PC-9 (cell line): ENCODE measurements at regions not wholly inside any gene's neighbourhood (a gene's known extent, or its start where the extent isn't known, plus 50 kb on each side); places are given as distances from the start of the nearest gene placed in this dataset.

Experiments
- BruUV-seq: library from RNA; stranded (reverse); fragments of 400-500 nt; replicated peaks from 2 replicates; lab custom pipeline; 2021; lab: Mats Ljungman, UMichigan
- CTCF ChIA-PET: fragments of 300-600 bp; sonication (Branson Sonifier 250); formaldehyde crosslinking; loops from one replicate; lab custom pipeline; 2022; ENCODE audit warnings: antibody characterized with exemption; lab: Charles Lee
- POLR2A ChIA-PET: fragments of 300-600 bp; sonication (Branson Sonifier 250); formaldehyde crosslinking; loops from one replicate; lab custom pipeline; 2022; ENCODE audit warnings: antibody characterized with exemption; ENCODE audit not compliant: unreplicated experiment; lab: Charles Lee
- DNase-seq, 2 experiments: peaks; one replicate each; pipeline versions ENCODE4 v3.0.0 to v3.0.0-alpha.2; 2015 to 2022; ENCODE audit warnings: mixed read lengths in 1 of 2
- H2AFZ ChIP-seq: fragments of 200-600 bp; sonication (generic); 2 replicates; pipeline ENCODE4 v1.8.1; 2017; ENCODE audit warnings: antibody characterized with exemption
- H3F3A ChIP-seq: fragments of 200-600 bp; sonication (generic); 2 replicates; pipeline ENCODE4 v1.8.1; 2017; ENCODE audit warnings: antibody characterized with exemption, mild to moderate bottlenecking, low read depth; ENCODE audit not compliant: insufficient read depth
- H3K27ac ChIP-seq: fragments of 200-600 bp; sonication (generic); 2 replicates; pipeline ENCODE4 v1.6.1; 2016; ENCODE audit warnings: mixed run types
- H3K27me3 ChIP-seq: fragments of 200-600 bp; sonication (generic); 2 replicates; pipeline ENCODE4 v1.6.1; 2016; ENCODE audit warnings: low read depth, mixed run types; ENCODE audit not compliant: insufficient read depth
- H3K36me3 ChIP-seq: fragments of 200-600 bp; sonication (generic); 2 replicates; pipeline ENCODE4 v1.6.1; 2016; ENCODE audit warnings: low read depth, mixed run types
- H3K4me1 ChIP-seq: fragments of 200-600 bp; sonication (generic); replicated peaks from 2 replicates; pipeline ENCODE4 v1.6.1; 2016; ENCODE audit warnings: mixed run types; ENCODE audit not compliant: insufficient read depth
- H3K4me2 ChIP-seq: fragments of 200-600 bp; sonication (generic); 2 replicates; pipeline ENCODE4 v1.6.1; 2017; ENCODE audit warnings: mixed run types
- H3K4me3 ChIP-seq: fragments of 200-600 bp; sonication (generic); 2 replicates; pipeline ENCODE4 v1.6.1; 2016; ENCODE audit warnings: mixed run types
- H3K79me2 ChIP-seq: fragments of 200-600 bp; sonication (generic); 2 replicates; pipeline ENCODE4 v1.6.1; 2017; ENCODE audit warnings: low read depth, mixed run types
- H3K9me2 ChIP-seq: fragments of 200-600 bp; sonication (generic); 2 replicates; pipeline ENCODE4 v1.8.1; 2017; ENCODE audit warnings: mild to moderate bottlenecking; ENCODE audit not compliant: insufficient read depth
- H3K9me3 ChIP-seq: fragments of 200-600 bp; sonication (generic); 2 replicates; pipeline ENCODE4 v1.8.1; 2016; ENCODE audit warnings: low read depth; ENCODE audit not compliant: insufficient read depth
- H4K20me1 ChIP-seq: fragments of 200-600 bp; sonication (generic); 2 replicates; pipeline ENCODE4 v1.8.1; 2017; ENCODE audit not compliant: insufficient read depth
- CTCF ChIP-seq: fragments of 200-600 bp; sonication (generic); conservative IDR thresholded peaks from 2 replicates; pipeline ENCODE4 v1.6.1; 2017; ENCODE audit warnings: mixed run types, antibody characterized with exemption, mild to moderate bottlenecking, moderate library complexity
- EZH2 ChIP-seq: fragments of 200-600 bp; sonication (generic); IDR thresholded peaks from 2 replicates; pipeline ENCODE4 v1.8.0; 2017; ENCODE audit warnings: antibody characterized with exemption, low read depth
- intact Hi-C: fragments of 100-400 bp; cut with micrococcal nuclease; formaldehyde crosslinking; loops from one replicate; pipeline ENCODE4 v1.10.0; 2022; ENCODE audit not compliant: unreplicated experiment

- peak; percentile 55 to 82 for DNase-seq
- Histone ChIP-seq H3K9me3 (no peaks in the 10 kb centered on the region), H2AFZ (no peak overlapping the region), H3K27me3 (no peaks in the 10 kb centered on the region), H3K36me3 (no peaks in the 10 kb centered on the region), H4K20me1 (no peaks in the 10 kb centered on the region), H3K4me3 (no peak overlapping the region), H3K4me1 (peaks cover 14% of the 10 kb centered on the region), H3K9me2 (no peaks in the 10 kb centered on the region), H3K4me2 (peak overlapping the region; percentile 11), H3K79me2 (no peaks in the 10 kb centered on the region), H3K27ac (no peak overlapping the region), H3F3A (peaks cover 3% of the 10 kb centered on the region; the same call in 1 of the 2 replicates)
- POLR2A ChIA-PET, result no interaction called here
- intact Hi-C loops, result no loop called here
- BruUV-seq, result no TSS peak
- CTCF ChIA-PET, result interaction anchor here (0.6 kb wide), 1 partner anchor 162 kb away, joined by 6 read pairs; no protein-coding TSS in a partner anchor
- TF ChIP-seq EZH2, result no peak
- TF ChIP-seq CTCF, result no peak
These were observed 115.6 kb upstream of the AGAP1 start for GRCh38 chr2:235378246-235378645.

GRCh38 chr2:235378944-235379343 is 114.9 kb upstream of the AGAP1 start:
- Histone ChIP-seq H3K9me3 (no peaks in the 10 kb centered on the region), H3F3A (peaks cover 3% of the 10 kb centered on the region; the same call in 1 of the 2 replicates), H3K27ac (no peak overlapping the region), H3K27me3 (no peaks in the 10 kb centered on the region), H3K4me1 (peaks cover 14% of the 10 kb centered on the region), H2AFZ (no peak overlapping the region), H3K4me3 (no peak overlapping the region), H3K79me2 (no peaks in the 10 kb centered on the region), H3K36me3 (no peaks in the 10 kb centered on the region), H3K9me2 (no peaks in the 10 kb centered on the region), H4K20me1 (no peaks in the 10 kb centered on the region), H3K4me2 (no peak overlapping the region)
- intact Hi-C loops, result no loop called here
- DNase-seq, result no peak
- TF ChIP-seq CTCF (no peak), EZH2 (no peak)
- CTCF ChIA-PET, result interaction anchor here (0.6 kb wide), 1 partner anchor 161 kb away, joined by 6 read pairs; no protein-coding TSS in a partner anchor
- POLR2A ChIA-PET, result interaction anchor here (0.6 kb wide), 1 partner anchor 555 kb away, joined by 6 read pairs; no protein-coding TSS in a partner anchor
- no TSS peak for BruUV-seq

GRCh38 chr2:235381261-235381912 is 112.5 kb upstream of the AGAP1 start:
- H4K20me1 ChIP-seq, result no peaks in the 10 kb centered on the region
- H3K9me2 ChIP-seq, result no peaks in the 10 kb centered on the region
- ChIA-PET CTCF (interaction anchor here (0.6 kb wide), 1 partner anchor 11 kb away, joined by 3 read pairs; no protein-coding TSS in a partner anchor), POLR2A (no interaction called here)
- no peak overlapping the region for H3K4me3 ChIP-seq
- no peaks in the 10 kb centered on the region for H3K9me3 ChIP-seq
- H3K4me2 ChIP-seq, result no peak overlapping the region
- no peak overlapping the region for H3K27ac ChIP-seq
- no peak for TF ChIP-seq EZH2
- no peak for TF ChIP-seq CTCF
- no peak for DNase-seq
- H2AFZ ChIP-seq, result no peak overlapping the region
- no peaks in the 10 kb centered on the region for H3K36me3 ChIP-seq
- H3K4me1 ChIP-seq, result peaks cover 14% of the 10 kb centered on the region
- intact Hi-C loops, result no loop called here
- no peaks in the 10 kb centered on the region for H3K27me3 ChIP-seq
- H3K79me2 ChIP-seq, result no peaks in the 10 kb centered on the region
- BruUV-seq, result no TSS peak
- H3F3A ChIP-seq, result peaks cover 3% of the 10 kb centered on the region; the same call in 1 of the 2 replicates
